Prostate gland (tissue), 2 donors: ENCODE measurements at regions not wholly inside any gene's neighbourhood (a gene's known extent, or its start where the extent isn't known, plus 50 kb on each side); places are given as distances from the start of the nearest gene placed in this dataset.
"Not testable (repeated sequence)": the region's sequence is repeated elsewhere in the genome, so short reads cannot be mapped to it uniquely, and the experiment has no call there.

Source experiments
- DNase-seq: peaks from one replicate; pipeline ENCODE4 v3.0.0-alpha.2; 2019; ENCODE audit warnings: low spot score
- H3K27ac ChIP-seq, 2 donors: fragments of 200-600 bp; sonication (generic); 2 replicates each; pipeline ENCODE4 v1.5.1; 2017 to 2019
- H3K27me3 ChIP-seq: fragments of 200-600 bp; sonication (generic); replicated peaks from 2 replicates; pipeline ENCODE4 v1.5.1; 2019; ENCODE audit not compliant: insufficient read depth
- H3K36me3 ChIP-seq, 2 donors: fragments of 200-600 bp; sonication (generic); 1 replicate in 1 of 2; 2 replicates in 1 of 2; pipeline versions ENCODE4 v1.5.1 to v1.8.1; 2017 to 2019
- H3K4me1 ChIP-seq: fragments of 200-600 bp; sonication (generic); replicated peaks from 2 replicates; pipeline ENCODE4 v1.5.1; 2019
- H3K4me3 ChIP-seq, 2 donors: fragments of 200-600 bp; sonication (generic); 2 replicates each; pipeline ENCODE4 v1.5.1; 2017 to 2019
- H3K9me3 ChIP-seq: fragments of 200-600 bp; sonication (generic); 2 replicates; pipeline ENCODE4 v1.5.1; 2017
- CTCF ChIP-seq, 4 experiments: fragments of 200-600 bp in 2 of 4; fragments of 450-650 bp in 2 of 4; sonication (generic) in 2 of 4; IDR thresholded peaks; 1 replicate in 3 of 4; 2 replicates in 1 of 4; pipeline ENCODE4 v1.5.1; 2016 to 2019; ENCODE audit warnings: antibody characterized with exemption in 4 of 4, mild to moderate bottlenecking in 2 of 4, moderate library complexity in 2 of 4
- POLR2A ChIP-seq: fragments of 450-650 bp; IDR thresholded peaks from one replicate; pipeline ENCODE4 v1.6.1; 2016; ENCODE audit warnings: antibody characterized with exemption, mild to moderate bottlenecking
- POLR2AphosphoS5 ChIP-seq: sonication (generic); formaldehyde crosslinking; IDR thresholded peaks from one replicate; pipeline ENCODE4 v1.6.1; 2017; ENCODE audit warnings: antibody characterized with exemption
- WGBS: methylation state at CpG from one replicate; pipeline ENCODE4 v1.1.5; 2018; 5-methylcytosine and 5-hydroxymethylcytosine counted together
- intact Hi-C: fragments of 100-400 bp; cut with DNase I; formaldehyde crosslinking; loops from one replicate; pipeline ENCODE4 v1.14.2; 2022

GRCh38 chr12:88677464-88677863 is 97.2 kb upstream of the KITLG start:
- DNase-seq: no peak

GRCh38 chr12:88667615-88668014 is 87.3 kb upstream of the KITLG start:
- H3K36me3 ChIP-seq, H3K4me1 ChIP-seq, DNase-seq, H3K9me3 ChIP-seq, intact Hi-C loops, H3K27ac ChIP-seq, H3K4me3 ChIP-seq, H3K27me3 ChIP-seq: not testable (repeated sequence)
- 69% methylated on average over 5 of the region's 5 CpGs for WGBS

More at GRCh38 chr12:88677464-88677863, 97.2 kb upstream of the KITLG start:
- H3K27ac ChIP-seq: no peak overlapping the region
- no peaks in the 10 kb centered on the region for H3K4me1 ChIP-seq
- no peak for TF ChIP-seq POLR2A
- H3K4me3 ChIP-seq: no peak overlapping the region
- intact Hi-C loops: no loop called here
- H3K27me3 ChIP-seq: no peaks in the 10 kb centered on the region
- no peaks in the 10 kb centered on the region for H3K36me3 ChIP-seq
- no peaks in the 10 kb centered on the region for H3K9me3 ChIP-seq

GRCh38 chr12:88665071-88665470 is 84.8 kb upstream of the KITLG start:
- Histone ChIP-seq H3K27me3 (no peaks in the 10 kb centered on the region), H3K4me1 (no peaks in the 10 kb centered on the region), H3K4me3 (no peak overlapping the region), H3K9me3 (no peaks in the 10 kb centered on the region), H3K27ac (no peak overlapping the region), H3K36me3 (no peaks in the 10 kb centered on the region)
- TF ChIP-seq CTCF (IDR thresholded peaks at IDR 0.05): no peak
- no peak for TF ChIP-seq POLR2A
- TF ChIP-seq POLR2AphosphoS5: no peak
- no peak for DNase-seq
- intact Hi-C loops: no loop called here

GRCh38 chr12:88662961-88663360 is 82.7 kb upstream of the KITLG start:
- Histone ChIP-seq H3K36me3 (no peaks in the 10 kb centered on the region), H3K27me3 (no peaks in the 10 kb centered on the region), H3K4me3 (no peak overlapping the region), H3K4me1 (no peaks in the 10 kb centered on the region), H3K27ac (no peak overlapping the region), H3K9me3 (no peaks in the 10 kb centered on the region)
- no peak for DNase-seq
- intact Hi-C loops: no loop called here
- no peak for TF ChIP-seq CTCF (IDR thresholded peaks at IDR 0.05)
- no peak for TF ChIP-seq POLR2AphosphoS5
- no peak for TF ChIP-seq POLR2A
- WGBS: 79% methylated on average over 1 of the region's 1 CpG

GRCh38 chr12:88662093-88662492 is 81.8 kb upstream of the KITLG start:
- no peaks in the 10 kb centered on the region for H3K9me3 ChIP-seq
- intact Hi-C loops: no loop called here
- 100% methylated on average over 1 of the region's 1 CpG for WGBS
- H3K36me3 ChIP-seq: no peaks in the 10 kb centered on the region
- DNase-seq: no peak
- H3K27ac ChIP-seq: no peak overlapping the region
- no peaks in the 10 kb centered on the region for H3K4me1 ChIP-seq
- no peak for TF ChIP-seq POLR2AphosphoS5
- no peak for TF ChIP-seq POLR2A
- no peak for TF ChIP-seq CTCF (IDR thresholded peaks at IDR 0.05)
- H3K27me3 ChIP-seq: no peaks in the 10 kb centered on the region
- no peak overlapping the region for H3K4me3 ChIP-seq

- H3K4me1 ChIP-seq: no peaks in the 10 kb centered on the region
- no peak overlapping the region for H3K27ac ChIP-seq
- peak; percentile 8 for DNase-seq
- H3K36me3 ChIP-seq: no peaks in the 10 kb centered on the region
- H3K27me3 ChIP-seq: no peaks in the 10 kb centered on the region
- no peak overlapping the region for H3K4me3 ChIP-seq
- no peaks in the 10 kb centered on the region for H3K9me3 ChIP-seq
- no peak for TF ChIP-seq POLR2A
- TF ChIP-seq POLR2AphosphoS5: no peak
- no peak for TF ChIP-seq CTCF (IDR thresholded peaks at IDR 0.05)
- intact Hi-C loops: no loop called here
These were observed 77.7 kb upstream of the KITLG start for GRCh38 chr12:88658009-88658408.
